ENCODE measurements at regions not wholly inside any gene's neighbourhood (a gene's known extent, or its start where the extent isn't known, plus 50 kb on each side); places are given as distances from the start of the nearest gene placed in this dataset.

- no peak for TF ChIP-seq POLR2AphosphoS2 (conservative IDR thresholded peaks at IDR 0.05; ENCODE audit: low read length)
- no peak for TF ChIP-seq TFCP2L1 (CRISPR knock-in tag; IDR thresholded peaks at IDR 0.05)
- no peak for TF ChIP-seq CEBPB (IDR thresholded peaks at IDR 0.05)
- TF ChIP-seq HOXA7 (CRISPR knock-in tag; IDR thresholded peaks at IDR 0.05) = no peak
- no peak for TF ChIP-seq CTCF (IDR thresholded peaks at IDR 0.05)
- no peak for TF ChIP-seq RARB (CRISPR knock-in tag; IDR thresholded peaks at IDR 0.05)
- no peak for TF ChIP-seq NFE2L2 (conservative IDR thresholded peaks at IDR 0.05; ENCODE audit: low read length)
- TF ChIP-seq REST (IDR thresholded peaks at IDR 0.05) = no peak
- TF ChIP-seq USF2 (IDR thresholded peaks at IDR 0.05) = no peak
- no peak for TF ChIP-seq POLR2A (IDR thresholded peaks at IDR 0.05; ENCODE audit: low read length)
- TF ChIP-seq JUN (IDR thresholded peaks at IDR 0.05) = no peak
- TF ChIP-seq NR3C1 (IDR thresholded peaks at IDR 0.05) = no peak
Observed at GRCh38 chrX:27522500-27522899, 59.4 kb upstream of the PPP4R3C start.

Data from A549 (cell line).